ENCODE measurements at regions not wholly inside any gene's neighbourhood (a gene's known extent, or its start where the extent isn't known, plus 50 kb on each side); places are given as distances from the start of the nearest gene placed in this dataset.
A peak's percentile ranks its signal among the peaks of the same experiment; 100 is the strongest.
"Not testable (repeated sequence)": the region's sequence is repeated elsewhere in the genome, so short reads cannot be mapped to it uniquely, and the experiment has no call there.

DNA sequence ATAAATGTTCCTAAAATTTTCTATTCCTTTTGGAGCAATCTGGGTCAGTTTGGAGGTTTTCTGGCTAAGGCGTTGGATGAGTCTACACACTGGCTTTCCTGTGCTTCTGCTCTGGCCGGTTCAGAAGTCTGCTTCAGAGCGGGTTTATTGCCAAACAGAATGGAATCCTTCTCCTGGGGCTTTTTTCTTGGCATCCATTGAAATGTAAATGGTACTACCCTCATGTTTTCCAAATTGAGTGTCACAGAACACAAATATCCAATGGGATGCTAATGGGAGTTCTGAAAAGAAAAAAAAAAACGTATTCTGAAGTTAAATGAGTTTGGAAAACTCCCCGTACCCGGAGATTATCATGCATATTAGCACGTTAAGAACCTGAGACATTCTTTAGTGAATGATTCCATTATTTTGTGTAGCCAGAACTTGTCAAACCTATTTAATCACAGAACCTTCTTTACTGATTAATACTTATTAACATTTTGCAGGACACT is 930.3 kb downstream of the QKI start:
- no peaks in the 10 kb centered on the region for H3K9me3 ChIP-seq
- no peaks in the 10 kb centered on the region for H3K4me1 ChIP-seq
- 67% methylated on average over 7 of the region's 7 CpGs for whole genome bisulfite sequencing (ENCODE audit: insufficient coverage, low coverage, low lambda C conversion rate, missing lambda C conversion rate)
- H3K36me3 ChIP-seq: no peaks in the 10 kb centered on the region
- H3K27me3 ChIP-seq: no peaks in the 10 kb centered on the region
- H3K27ac ChIP-seq: no peak overlapping the region
- no peak for DNase-seq
- intact Hi-C loops (cut with DNase I): no loop called here
- TF ChIP-seq POLR2A (IDR thresholded peaks at IDR 0.05): no peak
- TF ChIP-seq, protein P1, sequence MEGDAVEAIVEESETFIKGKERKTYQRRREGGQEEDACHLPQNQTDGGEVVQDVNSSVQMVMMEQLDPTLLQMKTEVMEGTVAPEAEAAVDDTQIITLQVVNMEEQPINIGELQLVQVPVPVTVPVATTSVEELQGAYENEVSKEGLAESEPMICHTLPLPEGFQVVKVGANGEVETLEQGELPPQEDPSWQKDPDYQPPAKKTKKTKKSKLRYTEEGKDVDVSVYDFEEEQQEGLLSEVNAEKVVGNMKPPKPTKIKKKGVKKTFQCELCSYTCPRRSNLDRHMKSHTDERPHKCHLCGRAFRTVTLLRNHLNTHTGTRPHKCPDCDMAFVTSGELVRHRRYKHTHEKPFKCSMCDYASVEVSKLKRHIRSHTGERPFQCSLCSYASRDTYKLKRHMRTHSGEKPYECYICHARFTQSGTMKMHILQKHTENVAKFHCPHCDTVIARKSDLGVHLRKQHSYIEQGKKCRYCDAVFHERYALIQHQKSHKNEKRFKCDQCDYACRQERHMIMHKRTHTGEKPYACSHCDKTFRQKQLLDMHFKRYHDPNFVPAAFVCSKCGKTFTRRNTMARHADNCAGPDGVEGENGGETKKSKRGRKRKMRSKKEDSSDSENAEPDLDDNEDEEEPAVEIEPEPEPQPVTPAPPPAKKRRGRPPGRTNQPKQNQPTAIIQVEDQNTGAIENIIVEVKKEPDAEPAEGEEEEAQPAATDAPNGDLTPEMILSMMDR (IDR thresholded peaks at IDR 0.05): no peak
- ATAC-seq: no peak
- H3K4me3 ChIP-seq: no peak overlapping the region

DNA sequence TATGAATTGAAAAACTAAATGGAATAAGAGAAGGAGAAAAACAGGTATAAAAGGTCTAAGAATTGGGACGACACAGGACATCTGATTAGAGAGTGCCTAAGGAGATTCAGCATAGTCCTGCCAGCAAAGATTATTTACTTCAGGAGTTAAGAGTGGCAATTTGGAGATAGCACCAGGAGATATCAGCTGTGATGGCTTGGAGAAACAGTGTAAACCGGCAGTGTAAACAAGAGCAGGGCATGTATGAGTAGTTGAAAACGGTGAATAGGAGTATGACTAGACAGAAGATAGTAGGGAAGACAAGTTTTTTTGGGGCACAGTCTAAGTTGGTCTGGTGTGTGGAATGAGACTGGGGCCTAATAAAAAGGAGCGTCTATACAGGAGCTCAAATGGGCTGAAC is 924.9 kb downstream of the QKI start:
- H3K4me1 ChIP-seq; intact Hi-C loops (cut with DNase I); H3K27ac ChIP-seq; H3K4me3 ChIP-seq; H3K27me3 ChIP-seq; ATAC-seq; H3K36me3 ChIP-seq; DNase-seq; H3K9me3 ChIP-seq: not testable (repeated sequence)
- WGBS (ENCODE audit: insufficient coverage, low coverage, low lambda C conversion rate, missing lambda C conversion rate): 27% methylated on average over 4 of the region's 4 CpGs

DNA sequence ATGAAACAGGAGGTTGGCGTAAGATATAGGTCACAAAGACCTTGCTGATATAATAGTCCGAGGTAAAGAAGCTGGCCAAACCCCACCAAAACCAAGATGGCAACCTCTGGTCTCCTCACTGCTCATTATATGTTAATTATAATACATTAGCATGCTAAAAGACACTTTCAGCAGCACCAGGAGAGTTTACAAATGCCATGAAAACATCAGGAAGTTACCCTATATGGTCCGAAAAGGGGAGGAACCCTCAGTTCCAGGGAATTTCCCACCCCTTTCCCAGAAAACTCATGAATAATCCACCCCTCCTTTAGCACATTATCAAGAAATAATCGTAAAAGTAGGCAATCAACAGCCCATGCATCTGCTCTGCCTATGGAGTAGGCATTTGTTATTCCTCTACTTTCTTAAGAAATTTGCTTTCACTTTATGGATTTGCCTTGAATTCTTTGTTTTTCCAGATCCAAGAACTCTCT is 923.4 kb downstream of the QKI start:
- Histone ChIP-seq H3K27ac (no peak overlapping the region), H3K4me1 (no peaks in the 10 kb centered on the region), H3K27me3 (no peaks in the 10 kb centered on the region), H3K4me3 (no peak overlapping the region), H3K36me3 (no peaks in the 10 kb centered on the region), H3K9me3 (no peaks in the 10 kb centered on the region)
- intact Hi-C loops (cut with DNase I): no loop called here
- ATAC-seq: no peak
- WGBS (ENCODE audit: insufficient coverage, low coverage, low lambda C conversion rate, missing lambda C conversion rate): 45% methylated on average over 4 of the region's 4 CpGs
- no peak for DNase-seq
- TF ChIP-seq, protein P1 (IDR thresholded peaks at IDR 0.05): no peak
- TF ChIP-seq POLR2A (IDR thresholded peaks at IDR 0.05): no peak

DNA sequence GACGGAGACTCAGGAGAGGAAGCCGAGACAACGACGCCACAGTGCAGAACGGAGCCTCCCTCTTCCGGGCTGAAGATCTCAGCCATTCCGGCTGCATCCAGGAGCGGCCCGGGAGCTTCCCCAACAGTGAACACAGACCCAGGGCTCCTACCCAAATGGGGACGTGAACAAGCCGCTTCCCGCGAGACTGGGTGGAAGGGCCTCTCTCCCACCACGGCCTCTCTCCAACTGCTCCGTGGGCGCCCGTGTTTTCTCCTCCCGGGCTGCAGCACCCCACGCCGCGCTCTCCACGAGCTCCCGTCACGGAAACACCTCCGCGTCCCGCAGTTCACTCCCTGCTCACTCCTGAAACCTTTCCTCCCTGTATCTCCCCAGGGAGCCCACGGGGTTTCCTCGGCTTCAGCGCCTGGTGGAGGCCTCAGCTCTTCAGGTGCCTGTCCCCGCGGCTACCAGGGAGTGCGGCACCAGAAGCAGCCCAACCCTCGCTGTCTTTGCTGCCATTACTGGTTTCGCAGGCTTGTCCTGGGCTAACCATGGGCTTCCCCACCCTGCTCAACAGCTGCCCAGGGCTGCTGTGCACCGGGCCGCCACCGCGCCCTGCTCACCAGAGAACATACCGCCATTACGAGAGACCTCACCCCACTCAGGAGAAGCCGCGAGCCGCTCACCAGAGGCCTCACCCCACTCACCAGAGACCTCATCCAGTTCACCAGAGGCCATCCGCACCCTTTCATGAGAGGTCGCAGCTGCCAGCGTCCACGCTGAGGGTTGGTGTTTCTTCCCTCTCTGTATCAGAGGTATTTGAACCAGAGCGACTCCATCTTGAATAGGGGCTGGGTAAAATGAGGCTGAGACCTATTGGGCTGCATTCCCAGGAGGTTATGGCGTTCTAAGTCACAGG is 922.8 kb downstream of the QKI start:
- no peaks in the 10 kb centered on the region for H3K27me3 ChIP-seq
- H3K9me3 ChIP-seq: no peaks in the 10 kb centered on the region
- no peak overlapping the region for H3K4me3 ChIP-seq
- intact Hi-C loops (cut with DNase I): no loop called here
- 79% methylated on average over 9 of the region's 50 CpGs for WGBS (ENCODE audit: insufficient coverage, low coverage, low lambda C conversion rate, missing lambda C conversion rate)
- DNase-seq: no peak
- no peaks in the 10 kb centered on the region for H3K4me1 ChIP-seq
- TF ChIP-seq, protein P1 (IDR thresholded peaks at IDR 0.05): no peak
- TF ChIP-seq POLR2A (IDR thresholded peaks at IDR 0.05): no peak
- no peak overlapping the region for H3K27ac ChIP-seq
- peak in 1 of 4 donors; percentile 14 for ATAC-seq
- H3K36me3 ChIP-seq: no peaks in the 10 kb centered on the region

DNA sequence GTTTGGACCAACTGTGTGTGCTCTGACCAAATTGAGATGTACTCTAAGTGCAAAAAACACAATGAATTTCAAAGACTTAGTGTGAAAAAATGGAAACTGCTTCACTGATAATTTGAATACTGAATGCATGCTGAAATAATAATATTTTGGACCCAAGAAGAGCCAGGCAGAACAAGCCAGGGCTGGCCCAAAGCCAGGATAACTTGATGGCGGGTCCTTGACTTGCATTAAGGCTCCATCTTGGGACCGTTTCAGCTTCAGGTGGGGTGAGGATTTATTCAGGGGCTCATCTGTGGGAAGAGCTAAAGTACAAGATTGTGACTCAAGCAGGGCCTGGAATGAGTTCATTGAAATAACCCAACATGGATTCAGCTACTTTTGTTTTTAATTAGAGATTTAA is 921.9 kb downstream of the QKI start:
- Histone ChIP-seq H3K4me3 (no peak overlapping the region), H3K27ac (no peak overlapping the region), H3K4me1 (no peaks in the 10 kb centered on the region), H3K9me3 (no peaks in the 10 kb centered on the region), H3K27me3 (no peaks in the 10 kb centered on the region), H3K36me3 (no peaks in the 10 kb centered on the region)
- WGBS (ENCODE audit: insufficient coverage, low coverage, low lambda C conversion rate, missing lambda C conversion rate): 53% methylated on average over 2 of the region's 2 CpGs
- no peak for ATAC-seq
- intact Hi-C loops (cut with DNase I): no loop called here
- TF ChIP-seq, protein P1 (IDR thresholded peaks at IDR 0.05): no peak
- no peak for TF ChIP-seq POLR2A (IDR thresholded peaks at IDR 0.05)
- no peak for DNase-seq
